Body of pancreas (tissue), 4 donors: ENCODE measurements at regions not wholly inside any gene's neighbourhood (a gene's known extent, or its start where the extent isn't known, plus 50 kb on each side); places are given as distances from the start of the nearest gene placed in this dataset.

Experiments used
- CTCF ChIP-seq, 7 experiments: fragments of 450-650 bp in 4 of 7; fragments of 200-600 bp in 3 of 7; sonication (generic) in 3 of 7; IDR thresholded peaks; one replicate each; pipeline ENCODE4 v1.5.1; 2016 to 2019; ENCODE audit warnings: antibody characterized with exemption in 7 of 7
- POLR2A ChIP-seq, 3 donors: fragments of 450-650 bp; IDR thresholded peaks; one replicate each; pipeline ENCODE4 v1.6.1; 2016; ENCODE audit warnings: antibody characterized with exemption in 3 of 3, mild to moderate bottlenecking in 2 of 3

GRCh38 chr10:6980353-6980752 lies 400.3 kb upstream of the PRKCQ start:
- no peak for TF ChIP-seq CTCF (IDR thresholded peaks at IDR 0.05)
- TF ChIP-seq POLR2A (IDR thresholded peaks at IDR 0.05) = no peak
